HepG2 (cell line): ENCODE measurements at regions not wholly inside any gene's neighbourhood (a gene's known extent, or its start where the extent isn't known, plus 50 kb on each side); places are given as distances from the start of the nearest gene placed in this dataset.

Source experiments
- ATAC-seq: fragments of 200-7000 bp; cut with Tn5 transposase; 3 replicates; pipeline ENCODE4 v1.9.1; 2020; ENCODE audit warnings: mild to moderate bottlenecking, moderate library complexity
- BruUV-seq: library from RNA; stranded (reverse); fragments of 400-500 nt; replicated peaks from 2 replicates; lab custom pipeline; 2021; lab: Mats Ljungman, UMichigan
- CTCF ChIA-PET: fragments of 300-600 bp; formaldehyde crosslinking; extraction: SDS; loops from one replicate; lab custom pipeline; 2021; ENCODE audit warnings: low total read pairs, inconsistent platforms, low intra/inter-chr PET ratio; lab: Yijun Ruan, JAX
- POLR2A ChIA-PET: fragments of 350-600 bp; sonication (Branson Sonifier 250); formaldehyde crosslinking; loops from one replicate; lab custom pipeline; 2020; ENCODE audit warnings: antibody characterized with exemption, inconsistent platforms; lab: Yijun Ruan, JAX
- DNase-seq: peaks from one replicate; pipeline ENCODE4 v3.0.0-alpha.2; 2015; ENCODE audit warnings: low spot score
- FAIRE-seq: peaks from 3 replicates; lab custom pipeline; 2011; peaks lifted over from hg19 to GRCh38; lab: Jason Lieb, UNC
- H2AFZ ChIP-seq: one replicate; pipeline ENCODE4 v1.6.1; 2011; ENCODE audit warnings: low read length, inconsistent platforms
- H3K27ac ChIP-seq: fragments of 300-600 bp; 3 replicates; pipeline ENCODE4 v1.8.0; 2011; ENCODE audit warnings: mixed run types, mild to moderate bottlenecking, mixed read lengths, low read length, inconsistent platforms; ENCODE audit not compliant: insufficient read depth; ENCODE audit errors: extremely low read length
- H3K27me3 ChIP-seq, 2 experiments: fragments of 200-600 bp in 1 of 2; 2 replicates in 1 of 2; 3 replicates in 1 of 2; pipeline versions ENCODE4 v1.6.0 to v1.8.0; 2011; ENCODE audit warnings: low read length in 2 of 2, mild to moderate bottlenecking in 2 of 2, moderate library complexity in 2 of 2, inconsistent platforms in 1 of 2; ENCODE audit not compliant: insufficient read depth in 2 of 2, control insufficient read depth in 1 of 2
- H3K36me3 ChIP-seq, 2 experiments: fragments of 200-600 bp in 1 of 2; replicated peaks in 1 of 2; 2 replicates in 1 of 2; 3 replicates in 1 of 2; pipeline versions ENCODE4 v1.5.1 to v1.8.0; 2011; ENCODE audit warnings: low read length in 2 of 2, inconsistent platforms in 1 of 2; ENCODE audit not compliant: insufficient read depth in 2 of 2, control insufficient read depth in 1 of 2
- H3K4me1 ChIP-seq: 2 replicates; pipeline ENCODE4 v1.5.1; 2012; ENCODE audit warnings: low read length, inconsistent platforms; ENCODE audit not compliant: insufficient read depth
- H3K4me2 ChIP-seq: 2 replicates; pipeline ENCODE4 v1.6.0; 2011; ENCODE audit warnings: low read depth, low read length, inconsistent platforms
- H3K4me3 ChIP-seq, 3 experiments: fragments of 200-600 bp in 1 of 3; sonication (generic), shearing (Covaris generic) in 1 of 3; replicated peaks in 1 of 3; 2 replicates each; pipeline ENCODE4 v1.5.1; 2011 to 2016; ENCODE audit warnings: low read length in 3 of 3, inconsistent platforms in 2 of 3, low read depth in 2 of 3, mild to moderate bottlenecking in 2 of 3, control low read depth in 1 of 3, mixed read lengths in 1 of 3; ENCODE audit not compliant: insufficient read depth in 1 of 3
- H3K79me2 ChIP-seq: one replicate; pipeline ENCODE4 v1.6.1; 2011; ENCODE audit warnings: low read length, inconsistent platforms; ENCODE audit not compliant: insufficient read depth
- H3K9ac ChIP-seq: 2 replicates; pipeline ENCODE4 v1.6.0; 2011; ENCODE audit warnings: mild to moderate bottlenecking, low read depth, low read length, inconsistent platforms; ENCODE audit not compliant: insufficient read depth
- H3K9me3 ChIP-seq: 2 replicates; pipeline ENCODE4 v1.5.1; 2012; ENCODE audit warnings: mild to moderate bottlenecking, low read length
- H4K20me1 ChIP-seq: 2 replicates; pipeline ENCODE4 v1.6.0; 2011; ENCODE audit warnings: inconsistent platforms, mild to moderate bottlenecking, low read length, moderate library complexity; ENCODE audit not compliant: insufficient read depth
- CCDC6 ChIP-seq: sonication (generic); formaldehyde crosslinking; IDR thresholded peaks from 2 replicates; pipeline ENCODE4 v1.8.1; 2022; ENCODE audit warnings: mild to moderate bottlenecking, missing genetic modification reagents, moderate library complexity
- MNT ChIP-seq: fragments of 450-650 bp; IDR thresholded peaks from 2 replicates; pipeline ENCODE4 v1.6.1; 2016
- THYN1 ChIP-seq: sonication (generic); formaldehyde crosslinking; IDR thresholded peaks from 2 replicates; pipeline ENCODE4 v1.8.1; 2023; ENCODE audit warnings: low read depth, mild to moderate bottlenecking, moderate library complexity, missing genetic modification reagents, borderline replicate concordance
- ZNF124 ChIP-seq: sonication (generic); formaldehyde crosslinking; IDR thresholded peaks from 2 replicates; pipeline ENCODE4 v1.4.0; 2020; ENCODE audit warnings: missing genetic modification reagents
- ZNF713 ChIP-seq: sonication (generic); formaldehyde crosslinking; IDR thresholded peaks from 2 replicates; pipeline ENCODE4 v1.4.0; 2020; ENCODE audit warnings: mild to moderate bottlenecking, missing genetic modification reagents
- WGBS: methylation state at CpG from one replicate; pipeline ENCODE4 v1.1.6; 2017; ENCODE audit warnings: low lambda C conversion rate; 5-methylcytosine and 5-hydroxymethylcytosine counted together
- in situ Hi-C: cut with HindIII; loops from 2 replicates; pipeline ENCODE4 v1.10.0; 2017; ENCODE audit warnings: low pct_unique_long_range_greater_than_20kb; ENCODE audit not compliant: extremely low pct_ligation_motif_present
- intact Hi-C: fragments of 100-400 bp; cut with micrococcal nuclease; formaldehyde crosslinking; loops from one replicate; pipeline ENCODE4 v1.10.0; 2022; ENCODE audit not compliant: unreplicated experiment

DNA sequence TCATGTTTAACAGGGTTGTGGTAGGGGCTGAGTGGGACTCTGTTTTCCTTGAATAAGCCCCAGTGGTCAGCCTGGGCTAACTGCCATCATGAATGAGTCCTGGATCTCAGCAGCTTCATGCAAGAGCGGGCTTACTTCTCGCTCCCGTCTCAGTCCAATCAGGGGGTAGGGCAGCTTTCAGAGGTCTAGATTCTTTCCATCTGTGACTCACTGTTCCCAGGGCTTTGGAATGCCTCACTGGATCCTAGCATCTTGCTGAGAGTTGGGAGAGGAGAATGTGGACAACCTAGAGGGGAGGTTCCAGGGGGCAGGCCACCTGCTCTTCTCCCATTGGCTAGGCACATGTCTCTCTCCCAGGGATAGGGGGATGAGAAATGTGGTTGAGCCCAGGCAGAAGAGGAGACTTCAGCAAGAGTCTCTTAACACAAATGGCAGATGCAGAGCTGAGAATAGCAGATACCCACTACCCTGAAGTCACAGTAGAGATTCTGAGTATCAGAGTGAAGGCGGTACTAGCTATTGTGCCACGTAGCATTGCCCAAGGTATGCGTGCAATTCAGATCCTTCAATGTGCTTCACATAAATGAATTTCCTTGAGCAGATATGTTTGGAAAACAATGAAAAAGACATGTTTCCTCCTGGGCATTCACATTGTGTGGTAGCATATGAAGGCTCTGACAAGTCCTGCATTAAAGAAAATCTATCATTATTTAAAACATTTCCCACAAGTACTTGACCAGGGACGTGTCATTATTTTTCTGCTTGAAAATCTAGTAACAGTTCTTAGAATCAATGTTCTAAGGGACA is 257.7 kb upstream of the PROK2 start:
- DNase-seq: no peak
- POLR2A ChIA-PET: no interaction called here
- no peak for FAIRE-seq

DNA sequence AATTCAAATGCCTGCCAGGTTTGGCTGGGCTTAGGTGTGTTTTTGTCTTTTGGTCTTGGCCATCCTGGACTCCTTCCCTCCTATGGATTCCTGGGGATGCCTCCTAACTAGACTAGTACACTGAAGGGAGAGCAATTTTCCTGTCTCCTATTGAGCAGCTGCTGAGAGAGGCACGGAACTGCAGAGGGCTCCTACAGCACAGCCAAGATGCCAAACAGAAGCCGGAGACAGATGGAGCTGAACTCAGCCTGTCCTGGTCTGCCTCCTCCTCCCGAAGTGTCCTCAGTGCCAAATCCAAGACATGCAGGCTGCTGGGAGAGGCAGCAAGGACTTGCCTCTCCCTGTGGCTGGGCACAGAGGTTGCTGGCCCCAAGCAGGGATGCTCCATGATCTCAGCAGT is 256.6 kb upstream of the PROK2 start:
- FAIRE-seq (no peak), ATAC-seq (no peak), DNase-seq (no peak)
- H3K9ac ChIP-seq: no peak overlapping the region
- CTCF ChIA-PET: no interaction called here
- no TSS peak for BruUV-seq
- POLR2A ChIA-PET: no interaction called here
- H3K27ac ChIP-seq: no peak overlapping the region
- no peak overlapping the region for H3K4me2 ChIP-seq
- H4K20me1 ChIP-seq: no peaks in the 10 kb centered on the region
- no peak overlapping the region for H3K4me3 ChIP-seq
- H3K4me1 ChIP-seq: no peaks in the 10 kb centered on the region
- H3K9me3 ChIP-seq: no peaks in the 10 kb centered on the region
- H3K79me2 ChIP-seq: no peaks in the 10 kb centered on the region
- in situ Hi-C loops (no loop called here), intact Hi-C loops (no loop called here)
- no peaks in the 10 kb centered on the region for H3K27me3 ChIP-seq
- whole genome bisulfite sequencing: 29% methylated on average over 1 of the region's 3 CpGs
- TF ChIP-seq ZNF713 (CRISPR knock-in tag) (no peak), MNT (no peak)
- no peak overlapping the region for H2AFZ ChIP-seq
- H3K36me3 ChIP-seq: no peaks in the 10 kb centered on the region

More for the DNA sequence above, 257.7 kb upstream of the PROK2 start:
- H4K20me1 ChIP-seq: no peaks in the 10 kb centered on the region
- CTCF ChIA-PET: no interaction called here
- no peaks in the 10 kb centered on the region for H3K79me2 ChIP-seq
- no peaks in the 10 kb centered on the region for H3K36me3 ChIP-seq
- H3K4me1 ChIP-seq: no peaks in the 10 kb centered on the region
- H3K4me3 ChIP-seq: no peak overlapping the region
- WGBS: 68% methylated on average over 7 of the region's 7 CpGs
- TF ChIP-seq THYN1: no peak
- TF ChIP-seq CCDC6 (CRISPR knock-in tag): no peak
- TF ChIP-seq ZNF124 (CRISPR knock-in tag): no peak
- ATAC-seq: no peak
- H3K27ac ChIP-seq: no peak overlapping the region
- H3K27me3 ChIP-seq: no peaks in the 10 kb centered on the region
- in situ Hi-C loops (no loop called here), intact Hi-C loops (no loop called here)
- H3K9me3 ChIP-seq: no peaks in the 10 kb centered on the region
- H3K9ac ChIP-seq: no peak overlapping the region
- H3K4me2 ChIP-seq: no peak overlapping the region
- no peak overlapping the region for H2AFZ ChIP-seq
- no TSS peak for BruUV-seq
